ENCODE measurements at regions not wholly inside any gene's neighbourhood (a gene's known extent, or its start where the extent isn't known, plus 50 kb on each side); places are given as distances from the start of the nearest gene placed in this dataset.

- no peak for TF ChIP-seq CTCF (conservative IDR thresholded peaks at IDR 0.05 in 1 of 2, IDR thresholded peaks at IDR 0.05 in 1 of 2; ENCODE audit: extremely low read depth in 1 of 2, insufficient read depth in 1 of 2, low read depth in 1 of 2, low read length in 2 of 2)
- no peak for TF ChIP-seq EZH2 (IDR thresholded peaks at IDR 0.05; ENCODE audit: borderline replicate concordance, low read length)
Observed at GRCh38 chr6:130749402-130749801, 77.8 kb upstream of the SMLR1 start.

All from mammary epithelial cell (primary cell).